Uterus (tissue), 3 donors: ENCODE measurements at regions not wholly inside any gene's neighbourhood (a gene's known extent, or its start where the extent isn't known, plus 50 kb on each side); places are given as distances from the start of the nearest gene placed in this dataset.

ENCODE experiments used
- DNase-seq, 2 donors: peaks; one replicate each; pipeline ENCODE4 v3.0.0-alpha.2; 2019 to 2020
- H3K27ac ChIP-seq, 2 donors: fragments of 200-600 bp; sonication (generic); 1 replicate in 1 of 2; 2 replicates in 1 of 2; pipeline ENCODE4 v1.5.1; 2016 to 2018
- H3K27me3 ChIP-seq, 2 donors: fragments of 200-600 bp; sonication (generic); one replicate each; pipeline ENCODE4 v1.5.1; 2018 to 2019; ENCODE audit warnings: control low read depth in 1 of 2
- H3K36me3 ChIP-seq, 2 donors: fragments of 200-600 bp; sonication (generic); one replicate each; pipeline ENCODE4 v1.5.1; 2019; ENCODE audit warnings: control low read depth in 1 of 2
- H3K4me1 ChIP-seq, 2 donors: fragments of 200-600 bp; sonication (generic); one replicate each; pipeline ENCODE4 v1.5.1; 2018 to 2019; ENCODE audit warnings: control low read depth in 1 of 2
- H3K4me3 ChIP-seq, 2 donors: fragments of 200-600 bp; sonication (generic); 1 replicate in 1 of 2; 2 replicates in 1 of 2; pipeline ENCODE4 v1.5.1; 2018 to 2019; ENCODE audit warnings: mild to moderate bottlenecking in 1 of 2
- H3K9me3 ChIP-seq, 2 donors: fragments of 200-600 bp; sonication (generic); one replicate each; pipeline ENCODE4 v1.5.1; 2019; ENCODE audit warnings: control low read depth in 1 of 2
- CTCF ChIP-seq, 4 experiments: fragments of 200-600 bp in 2 of 4; fragments of 450-650 bp in 2 of 4; sonication (generic) in 2 of 4; IDR thresholded peaks; one replicate each; pipeline ENCODE4 v1.5.1; 2016 to 2019; ENCODE audit warnings: antibody characterized with exemption in 4 of 4, mild to moderate bottlenecking in 2 of 4, moderate library complexity in 1 of 4
- POLR2A ChIP-seq, 2 donors: fragments of 450-650 bp; IDR thresholded peaks; one replicate each; pipeline ENCODE4 v1.6.1; 2016; ENCODE audit warnings: antibody characterized with exemption in 2 of 2, mild to moderate bottlenecking in 1 of 2, moderate library complexity in 1 of 2
- intact Hi-C: fragments of 100-400 bp; cut with DNase I; formaldehyde crosslinking; loops from one replicate; pipeline ENCODE4 v1.15.1; 2023; ENCODE audit warnings: low total_unique reads
- donor health status: DM: yes; HTN: yes; CAD: no.

GRCh38 chr4:174105202-174105601, 178.3 kb downstream of the FBXO8 start:
- no peak for DNase-seq
- intact Hi-C loops = no loop called here

GRCh38 chr4:174100910-174101309, 182.6 kb downstream of the FBXO8 start:
- no peaks in the 10 kb centered on the region for H3K4me1 ChIP-seq
- intact Hi-C loops = no loop called here
- H3K9me3 ChIP-seq = no peaks in the 10 kb centered on the region
- DNase-seq = no peak
- no peak overlapping the region for H3K27ac ChIP-seq
- no peaks in the 10 kb centered on the region for H3K36me3 ChIP-seq
- H3K4me3 ChIP-seq = no peak overlapping the region
- H3K27me3 ChIP-seq = no peaks in the 10 kb centered on the region
- TF ChIP-seq CTCF (IDR thresholded peaks at IDR 0.05) = no peak
- no peak for TF ChIP-seq POLR2A (IDR thresholded peaks at IDR 0.05)

More at GRCh38 chr4:174105202-174105601, 178.3 kb downstream of the FBXO8 start:
- Histone ChIP-seq H3K27ac (no peak overlapping the region), H3K36me3 (no peaks in the 10 kb centered on the region), H3K4me3 (no peak overlapping the region), H3K9me3 (no peaks in the 10 kb centered on the region), H3K4me1 (no peaks in the 10 kb centered on the region), H3K27me3 (no peaks in the 10 kb centered on the region)
- no peak for TF ChIP-seq CTCF (IDR thresholded peaks at IDR 0.05)

GRCh38 chr4:174099712-174100111, 183.8 kb downstream of the FBXO8 start:
- no peak for DNase-seq
- Histone ChIP-seq H3K4me3 (no peak overlapping the region), H3K27ac (no peak overlapping the region), H3K36me3 (no peaks in the 10 kb centered on the region), H3K9me3 (no peaks in the 10 kb centered on the region), H3K27me3 (no peaks in the 10 kb centered on the region), H3K4me1 (no peaks in the 10 kb centered on the region)
- intact Hi-C loops = no loop called here
- TF ChIP-seq POLR2A (IDR thresholded peaks at IDR 0.05) = no peak
- TF ChIP-seq CTCF (IDR thresholded peaks at IDR 0.05) = no peak

GRCh38 chr4:174096999-174097398, 186.5 kb downstream of the FBXO8 start:
- Histone ChIP-seq H3K9me3 (no peaks in the 10 kb centered on the region), H3K4me1 (no peaks in the 10 kb centered on the region)
- intact Hi-C loops = no loop called here

GRCh38 chr4:174096456-174096855, 187.0 kb downstream of the FBXO8 start:
- H3K27me3 ChIP-seq = no peaks in the 10 kb centered on the region
- H3K36me3 ChIP-seq = no peaks in the 10 kb centered on the region
- intact Hi-C loops = no loop called here
- H3K9me3 ChIP-seq = no peaks in the 10 kb centered on the region
- no peaks in the 10 kb centered on the region for H3K4me1 ChIP-seq
- no peak for TF ChIP-seq CTCF (IDR thresholded peaks at IDR 0.05)
- H3K27ac ChIP-seq = no peak overlapping the region
- no peak for DNase-seq
- H3K4me3 ChIP-seq = no peak overlapping the region

More at GRCh38 chr4:174096999-174097398, 186.5 kb downstream of the FBXO8 start:
- no peak for TF ChIP-seq POLR2A (IDR thresholded peaks at IDR 0.05)
- TF ChIP-seq CTCF (IDR thresholded peaks at IDR 0.05) = no peak
- DNase-seq = no peak
- no peaks in the 10 kb centered on the region for H3K27me3 ChIP-seq
- H3K4me3 ChIP-seq = no peak overlapping the region
- H3K36me3 ChIP-seq = no peaks in the 10 kb centered on the region
- H3K27ac ChIP-seq = no peak overlapping the region
